NCI-H1436 (cell line): ENCODE measurements at regions not wholly inside any gene's neighbourhood (a gene's known extent, or its start where the extent isn't known, plus 50 kb on each side); places are given as distances from the start of the nearest gene placed in this dataset.

Experiments
- DNase-seq: peaks from one replicate; lab custom pipeline; 2025; lab: John Stamatoyannopoulos, UW

GRCh38 chr7:46672861-46673260 is 751.8 kb upstream of the IGFBP3 start:
- DNase-seq = no peak

DNA sequence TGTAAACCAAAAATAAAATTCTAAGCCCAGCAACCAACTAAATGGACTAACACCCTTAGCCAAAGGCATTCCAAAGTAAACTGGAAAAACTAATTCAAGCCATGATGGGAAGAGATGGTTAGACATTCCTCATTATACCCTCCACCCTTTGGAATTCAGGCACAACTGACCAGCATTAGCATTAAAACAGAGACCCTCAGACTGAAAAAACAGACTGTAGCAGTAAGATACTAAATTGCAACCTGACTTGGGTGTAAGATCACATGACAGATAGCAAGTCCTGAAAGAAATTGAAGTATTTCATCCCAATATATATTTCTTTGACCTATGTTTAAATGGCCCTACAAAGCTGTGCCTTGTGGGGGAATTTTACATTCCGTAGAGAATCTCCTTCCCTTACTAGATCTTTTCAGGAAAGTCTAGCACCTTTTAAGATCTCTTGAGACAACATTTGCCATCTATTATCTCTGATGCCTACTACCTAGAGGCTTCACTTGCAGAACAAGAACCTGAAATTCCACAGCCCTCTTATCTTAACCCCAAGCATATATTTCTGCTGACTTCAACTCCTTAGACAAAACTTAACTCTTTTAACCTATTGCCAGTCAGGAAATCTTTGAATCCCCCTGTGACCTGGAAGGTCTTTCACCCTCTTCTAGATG is 750.2 kb upstream of the IGFBP3 start:
- DNase-seq = no peak

- no peak for DNase-seq
Observed at GRCh38 chr7:46669028-46669427, 748.0 kb upstream of the IGFBP3 start.

DNA sequence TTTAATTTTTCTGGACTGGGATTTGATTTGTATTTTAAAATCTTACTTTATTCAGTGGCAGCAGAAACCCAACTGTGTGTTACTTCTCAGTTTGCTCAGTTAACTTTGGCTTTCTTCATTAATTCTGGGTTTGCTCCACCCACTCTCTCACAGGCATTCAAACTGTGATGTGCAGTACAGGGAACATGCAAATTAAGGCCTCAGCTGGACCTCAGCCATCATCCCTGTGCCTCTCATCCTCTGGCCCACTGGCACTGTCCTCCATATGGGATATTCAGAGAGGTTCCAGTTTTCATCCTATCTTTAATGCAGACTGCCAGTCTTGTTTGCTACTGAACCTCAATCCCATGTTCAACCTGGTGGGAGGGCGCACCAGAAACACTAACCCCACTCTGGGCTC is 743.4 kb upstream of the IGFBP3 start:
- DNase-seq = no peak

- no peak for DNase-seq
Observed at GRCh38 chr7:46663025-46663424, 742.0 kb upstream of the IGFBP3 start.

- DNase-seq = no peak
Observed at GRCh38 chr7:46661431-46661830, 740.4 kb upstream of the IGFBP3 start.

DNA sequence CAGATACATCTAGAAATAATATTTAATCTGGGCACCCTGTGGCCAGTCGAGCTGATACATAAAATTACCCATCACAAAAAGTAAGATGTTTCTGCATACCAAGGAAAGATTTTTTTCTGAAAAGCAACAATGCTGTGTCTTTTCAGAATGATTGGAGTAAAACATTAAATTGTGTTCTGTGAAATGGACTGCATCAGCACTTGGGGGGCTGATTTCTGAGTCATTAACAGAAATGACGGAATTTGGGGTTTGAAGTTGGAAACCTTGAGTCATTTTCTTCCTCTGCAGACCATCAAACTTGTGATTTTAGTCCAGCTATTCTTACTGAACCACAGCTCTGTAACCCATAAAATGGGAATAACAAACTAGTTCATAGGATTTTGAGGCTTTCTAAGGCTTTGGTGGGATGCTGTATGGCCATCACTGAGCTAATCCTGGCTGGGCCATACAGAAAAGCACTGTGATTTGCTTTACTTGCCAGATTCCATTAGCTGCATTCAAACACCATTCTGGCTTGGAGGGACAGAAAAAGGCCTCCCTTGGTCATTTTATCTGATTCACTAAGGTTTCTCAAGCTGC is 739.4 kb upstream of the IGFBP3 start:
- DNase-seq = no peak

GRCh38 chr7:46658281-46658680 is 737.2 kb upstream of the IGFBP3 start:
- DNase-seq = no peak

DNA sequence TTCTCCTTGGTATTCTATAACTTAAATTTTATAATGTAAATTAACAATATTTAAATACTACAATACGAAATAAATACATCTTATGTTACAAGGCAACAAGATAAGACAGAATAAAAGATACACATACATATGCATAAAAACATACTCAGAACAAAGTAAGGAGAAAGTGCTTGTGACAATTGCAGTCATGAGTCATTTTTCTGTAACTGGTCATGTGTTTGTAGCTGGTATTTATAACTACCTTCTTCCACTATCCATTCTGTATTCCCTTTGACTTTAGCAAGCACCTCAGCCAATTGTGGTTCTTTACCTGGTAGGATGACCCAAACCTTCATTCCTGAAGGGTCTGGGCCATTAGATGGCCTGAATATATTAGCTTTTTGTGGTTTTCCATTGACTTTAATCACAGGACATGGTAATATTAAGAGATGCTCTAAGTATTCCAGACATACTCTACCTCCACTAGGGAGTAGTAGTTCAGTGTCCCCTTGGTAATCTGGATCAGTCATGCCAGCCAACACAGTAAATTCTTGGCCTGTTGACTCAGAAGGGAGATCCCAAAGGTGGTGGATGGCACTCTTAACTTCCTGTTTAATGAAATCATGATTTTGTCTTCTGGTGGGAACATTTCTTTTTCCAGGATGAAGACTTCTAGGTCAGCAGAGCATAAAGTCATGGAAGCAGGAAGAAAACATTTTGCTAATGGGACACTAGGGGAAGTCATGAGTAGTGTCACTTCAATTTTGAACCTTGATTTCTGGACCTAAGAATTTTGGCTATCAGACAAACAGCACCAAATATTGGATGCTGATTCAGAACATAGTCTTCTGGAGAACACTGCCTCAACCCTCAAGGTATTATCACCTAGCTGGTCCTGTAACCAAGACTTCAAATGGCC is 733.7 kb upstream of the IGFBP3 start:
- DNase-seq = no peak

DNA sequence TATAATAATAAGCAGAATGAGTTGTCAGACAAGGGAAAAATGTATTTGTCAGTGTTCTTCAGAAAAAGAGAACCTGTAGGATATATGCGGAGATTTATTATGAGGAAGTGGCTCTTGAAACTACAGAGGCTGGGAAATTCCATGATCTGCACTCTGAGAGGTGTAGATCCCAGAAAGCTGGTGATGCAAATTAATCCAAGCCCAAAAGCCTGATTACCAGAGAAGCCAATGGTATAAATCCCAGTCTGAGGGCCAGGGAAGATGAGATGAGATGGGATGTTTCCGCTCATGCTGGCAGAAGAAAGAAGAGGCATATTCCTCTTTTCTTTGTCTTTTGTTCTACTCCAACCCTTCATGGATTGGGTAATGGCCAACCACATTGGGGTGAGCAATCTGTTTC is 732.8 kb upstream of the IGFBP3 start:
- DNase-seq = no peak

DNA sequence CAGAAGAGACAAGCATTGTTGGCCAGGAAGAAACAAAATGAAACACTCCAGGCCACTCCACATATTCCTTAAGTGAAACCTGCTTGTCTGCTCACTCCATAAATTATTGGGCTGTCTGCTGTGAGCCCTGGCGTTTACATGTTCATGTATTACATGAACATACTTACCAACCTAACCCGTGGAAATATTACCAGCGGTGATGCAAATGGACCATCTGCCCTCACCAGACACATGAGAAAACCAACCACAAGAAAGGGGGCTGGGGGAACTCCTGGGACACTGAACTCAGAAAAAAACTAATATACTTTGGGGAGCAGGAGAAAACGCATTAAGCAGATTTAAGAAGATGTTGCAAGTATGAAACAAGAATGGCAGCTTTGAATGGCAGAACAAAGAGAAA is 731.2 kb upstream of the IGFBP3 start:
- no peak for DNase-seq

DNA sequence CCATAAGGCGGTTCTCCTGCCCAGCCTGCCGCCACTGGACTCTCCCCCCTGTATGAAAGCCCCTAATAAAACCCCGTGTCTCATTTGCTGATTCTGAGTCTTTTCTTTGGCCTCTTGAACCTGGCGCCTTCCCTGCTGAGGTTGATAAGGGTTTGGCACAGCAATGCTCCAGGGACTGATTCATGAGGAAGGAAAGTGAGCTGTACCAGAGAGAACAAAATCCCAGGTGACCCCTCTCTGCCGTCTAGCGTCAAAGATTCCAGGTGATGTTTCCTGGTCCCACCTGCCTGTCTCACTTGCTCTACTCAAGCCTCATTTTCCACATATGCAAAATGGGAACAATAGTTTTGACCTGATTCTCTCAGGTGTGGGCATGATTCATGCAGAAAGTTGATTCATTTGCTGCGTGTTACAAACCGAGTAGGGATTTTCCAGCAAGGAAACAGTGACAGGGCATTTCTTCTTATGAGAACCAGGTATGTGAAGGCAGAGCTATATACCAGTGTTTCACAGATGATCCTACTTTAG is 730.6 kb upstream of the IGFBP3 start:
- DNase-seq = no peak

- DNase-seq = no peak
Observed at GRCh38 chr7:46651070-46651469, 730.0 kb upstream of the IGFBP3 start.

DNA sequence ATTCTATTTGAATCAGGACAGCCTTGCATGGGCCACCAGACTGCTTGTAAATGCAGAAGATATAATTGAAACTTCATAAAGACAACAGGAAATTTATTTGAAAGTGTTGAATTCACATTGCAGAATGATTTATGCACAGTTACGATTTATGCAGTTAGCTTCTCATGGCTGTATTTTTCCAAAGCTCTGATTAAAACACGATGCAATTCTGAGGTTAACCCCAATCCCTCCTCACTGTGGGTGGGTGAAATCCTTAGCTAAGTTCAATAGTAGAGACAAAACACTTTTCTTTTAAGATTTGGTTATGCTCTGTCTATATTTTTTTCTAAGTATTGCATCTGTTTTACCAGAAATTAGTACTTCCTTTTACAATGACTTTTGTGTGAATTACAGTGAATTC is 728.8 kb upstream of the IGFBP3 start:
- no peak for DNase-seq

DNA sequence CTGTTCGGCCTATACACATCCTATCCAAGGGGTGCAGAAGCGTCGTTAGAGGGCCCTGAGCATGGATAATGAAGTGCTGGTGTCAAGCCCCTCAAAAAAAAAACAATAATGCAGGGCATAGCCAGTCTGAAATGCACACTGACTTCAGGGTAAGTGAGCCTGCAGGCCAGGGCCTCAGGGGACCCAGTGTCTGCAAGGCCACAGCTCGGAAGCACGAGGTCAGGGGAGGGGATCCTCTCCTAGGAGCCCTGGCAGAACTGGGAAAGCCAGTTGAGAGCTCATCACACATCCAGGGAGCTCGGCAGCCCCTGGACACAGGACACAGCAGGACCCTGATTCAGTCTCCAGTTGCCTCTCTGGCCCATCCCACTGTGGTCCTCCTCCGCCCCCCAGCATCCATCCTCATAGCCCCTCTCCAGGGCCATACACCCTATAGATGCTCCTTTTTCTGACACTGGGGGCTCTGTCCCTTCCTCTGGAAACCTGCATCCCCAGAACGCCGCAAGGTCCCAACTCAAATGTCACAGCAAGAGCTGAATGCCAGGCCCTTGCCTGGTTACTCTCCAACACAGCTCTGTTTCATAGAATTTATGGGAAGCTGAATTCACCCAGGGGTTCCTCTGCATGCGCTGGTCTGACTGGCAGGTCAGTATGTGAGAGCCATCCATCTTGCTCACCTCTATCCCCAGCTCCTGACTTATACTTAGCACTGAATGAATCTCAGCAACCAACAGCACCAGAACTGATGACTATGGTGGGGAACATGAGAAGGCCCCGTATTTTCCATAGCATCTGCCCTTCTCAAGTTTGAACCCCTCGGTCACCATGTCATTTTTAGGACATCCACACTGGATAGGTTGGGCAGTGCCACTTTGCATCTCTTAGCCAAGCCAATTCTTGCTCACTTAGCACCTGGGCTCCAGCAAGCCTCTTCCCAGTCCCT is 717.0 kb upstream of the IGFBP3 start:
- DNase-seq = no peak

DNA sequence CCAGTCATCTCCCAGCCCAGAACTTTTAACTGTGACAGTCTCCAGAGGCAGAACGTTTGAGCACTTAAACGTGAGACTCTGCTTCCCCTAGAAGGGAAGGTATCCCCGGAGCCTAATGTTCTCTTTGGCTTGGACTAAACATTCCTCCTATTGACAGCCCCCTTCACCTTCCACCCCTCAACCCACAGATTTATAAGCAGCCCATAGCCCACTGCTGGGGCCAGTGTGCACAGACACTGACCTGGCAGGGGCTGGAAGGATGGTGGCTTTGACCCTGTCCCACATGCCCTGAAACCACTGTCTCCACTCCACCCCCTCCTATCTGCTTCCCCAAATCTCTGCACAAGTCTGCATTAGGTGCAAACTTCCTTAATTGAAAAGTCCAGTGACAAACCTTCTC is 715.0 kb upstream of the IGFBP3 start:
- no peak for DNase-seq

DNA sequence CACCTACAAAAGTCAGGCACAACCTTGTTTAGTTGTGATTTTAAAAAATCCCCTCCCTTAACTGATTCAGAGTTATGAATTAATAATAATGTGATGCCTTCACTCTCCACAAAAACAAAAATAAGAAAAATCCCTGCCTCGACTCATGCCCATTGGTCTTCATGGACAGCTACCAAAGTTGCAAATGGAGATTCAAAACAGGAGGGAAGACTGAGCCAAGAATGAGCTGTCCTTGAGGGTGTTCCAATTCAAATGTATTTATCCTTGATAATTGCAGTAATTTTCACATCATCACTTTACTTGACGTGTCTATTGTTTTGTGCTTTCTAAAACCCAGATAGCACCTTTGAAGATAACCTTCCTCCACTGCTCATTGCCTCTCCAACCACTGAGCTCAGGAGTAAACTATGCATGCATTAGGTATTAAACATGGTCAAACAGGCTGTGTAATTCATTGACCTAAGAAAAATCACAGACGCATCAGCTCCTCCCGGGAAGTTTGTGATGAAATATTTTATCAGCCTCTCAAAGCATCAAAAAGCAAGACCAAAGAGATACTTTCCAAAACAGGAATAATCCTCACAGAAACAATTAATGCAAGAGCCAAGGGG is 712.7 kb upstream of the IGFBP3 start:
- DNase-seq = no peak

DNA sequence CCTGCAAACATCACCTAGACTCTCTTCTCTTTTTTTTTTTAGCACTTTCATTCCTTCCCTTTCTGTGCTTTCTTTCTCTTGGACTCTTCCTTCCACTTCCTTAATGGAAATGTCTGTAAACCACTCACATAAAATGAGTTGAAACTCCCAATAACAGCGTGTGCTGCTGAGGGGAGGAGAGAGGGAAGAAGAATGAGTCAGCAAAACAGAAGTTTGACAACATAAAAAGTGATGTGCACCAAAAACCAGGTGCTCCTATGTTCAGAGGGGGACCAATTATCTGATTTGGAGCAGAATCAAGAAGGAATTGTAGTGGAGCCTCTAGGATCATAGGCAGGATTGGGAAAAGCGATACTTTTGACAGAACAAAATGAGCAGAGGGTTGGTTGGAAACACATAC is 712.1 kb upstream of the IGFBP3 start:
- DNase-seq = no peak

GRCh38 chr7:46630031-46630430 is 709.0 kb upstream of the IGFBP3 start:
- no peak for DNase-seq

DNA sequence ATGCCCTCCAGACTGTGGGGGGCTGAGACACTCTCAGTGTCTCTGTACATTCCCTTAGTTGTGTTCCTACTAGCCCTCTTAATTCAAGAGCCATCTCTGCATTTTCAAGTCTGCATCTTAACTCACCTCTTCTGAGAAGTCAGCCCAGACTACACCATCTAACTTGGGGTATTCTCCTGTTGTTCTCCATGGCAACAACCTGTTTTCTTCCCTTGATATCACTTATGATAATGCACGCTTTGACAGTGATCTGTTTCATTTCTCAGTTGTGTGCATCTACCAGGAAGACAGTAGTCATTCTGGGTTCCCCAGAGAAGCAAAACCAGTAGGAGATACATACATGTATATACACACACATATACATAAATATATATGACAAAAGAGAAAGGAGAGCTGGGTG is 707.3 kb upstream of the IGFBP3 start:
- DNase-seq = no peak

DNA sequence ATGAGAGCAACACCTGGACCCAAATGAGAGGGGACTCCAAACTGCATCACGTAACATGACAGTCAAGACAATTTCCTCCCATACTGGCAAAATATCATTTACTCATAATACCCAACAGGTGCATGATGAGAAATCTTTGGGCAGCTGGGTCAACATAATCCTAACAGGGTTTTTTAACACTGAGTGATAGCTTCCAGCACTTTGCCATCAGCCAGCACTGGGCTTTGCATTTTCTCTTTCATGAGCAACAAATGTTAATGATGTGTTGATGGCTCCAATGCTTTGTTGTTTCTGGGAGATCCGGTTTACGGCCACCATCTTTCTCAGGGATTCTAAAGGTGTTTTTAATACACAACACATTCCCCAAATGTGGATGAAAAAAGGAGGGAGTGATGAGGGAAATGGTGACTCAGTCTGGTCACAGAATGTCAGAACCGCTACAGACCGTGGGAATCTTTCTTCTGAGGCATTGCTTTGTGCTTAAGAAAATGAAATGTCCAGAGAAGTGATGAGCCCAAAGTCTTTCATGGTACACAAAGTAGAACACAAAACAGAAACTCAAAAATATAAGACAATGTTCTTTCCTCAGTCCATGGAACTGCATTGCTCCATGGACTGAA is 705.7 kb upstream of the IGFBP3 start:
- no peak for DNase-seq
